GM21367 (cell line): ENCODE measurements at regions not wholly inside any gene's neighbourhood (a gene's known extent, or its start where the extent isn't known, plus 50 kb on each side); places are given as distances from the start of the nearest gene placed in this dataset.
"Not testable (repeated sequence)": the region's sequence is repeated elsewhere in the genome, so short reads cannot be mapped to it uniquely, and the experiment has no call there.

Source experiments
- ATAC-seq: cut with Tn5 transposase; IDR thresholded peaks from one replicate; pipeline ENCODE4 v1.9.1; 2021; ENCODE audit not compliant: unreplicated experiment

DNA sequence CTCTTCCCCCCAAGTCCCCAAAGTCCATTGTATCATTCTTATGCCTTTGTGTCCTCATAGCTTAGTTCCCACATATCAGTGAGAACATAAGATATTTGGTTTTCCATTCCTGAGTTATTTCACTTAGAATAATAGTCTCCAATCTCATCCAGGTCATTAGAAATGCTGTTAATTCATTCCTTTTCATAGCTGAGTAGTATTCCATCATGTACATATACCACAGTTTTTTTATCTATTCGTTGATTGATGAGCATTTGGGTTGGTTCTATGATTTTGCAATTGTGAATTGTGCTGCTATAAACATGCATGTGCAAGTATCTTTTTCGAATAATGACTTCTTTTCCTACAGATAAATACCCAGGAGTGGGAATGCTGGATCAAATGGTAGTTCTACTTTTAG is 359.6 kb downstream of the ADAMTS20 start:
- ATAC-seq = not testable (repeated sequence)

- ATAC-seq = no peak
These were observed 371.8 kb downstream of the ADAMTS20 start for GRCh38 chr12:43180242-43180641.

DNA sequence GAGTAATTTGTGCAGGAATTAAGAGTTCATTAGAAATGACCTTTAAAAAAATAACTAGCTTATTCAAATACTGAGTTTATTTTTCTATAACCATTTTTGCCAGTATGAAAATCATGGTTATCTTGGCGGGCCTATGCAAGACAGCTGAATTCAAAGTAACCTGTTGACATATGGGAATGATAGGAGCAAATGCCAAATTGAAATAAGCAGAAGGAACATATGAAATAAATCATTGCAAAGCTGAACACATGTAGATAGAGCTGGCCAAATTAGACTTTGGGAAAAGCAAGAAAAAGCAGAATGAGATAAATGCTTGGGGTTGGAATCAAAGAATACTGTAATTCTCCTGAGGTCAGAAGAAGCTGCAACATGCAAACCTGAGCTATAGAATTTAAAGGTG is 372.5 kb downstream of the ADAMTS20 start:
- ATAC-seq = no peak

GRCh38 chr12:43177276-43177675 is 374.7 kb downstream of the ADAMTS20 start:
- ATAC-seq = no peak

DNA sequence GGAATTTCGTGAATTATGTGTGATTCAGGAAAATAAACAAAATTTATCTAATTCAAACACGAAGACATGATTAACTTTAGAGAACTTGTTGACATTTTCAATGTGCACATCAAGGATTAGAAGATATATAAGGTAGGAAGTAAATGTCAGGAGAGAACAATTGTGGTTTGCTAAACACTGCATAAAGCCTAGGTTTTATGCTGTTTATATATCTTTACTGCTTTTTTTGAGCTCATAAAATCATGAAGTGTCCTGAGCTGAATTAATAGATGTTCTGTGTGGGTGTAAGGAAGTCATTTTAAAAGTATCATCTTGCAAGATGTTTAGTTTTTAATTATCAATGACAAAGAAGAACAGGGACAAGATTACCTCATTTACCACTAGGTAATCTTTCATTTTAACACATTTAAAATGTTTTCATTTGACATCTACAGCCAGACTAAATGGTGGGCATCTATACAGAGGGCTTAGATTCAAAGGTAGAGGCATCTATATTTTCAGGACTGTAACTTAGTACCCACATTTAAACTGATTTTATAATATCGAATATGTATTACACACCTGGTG is 382.8 kb downstream of the ADAMTS20 start:
- no peak for ATAC-seq

DNA sequence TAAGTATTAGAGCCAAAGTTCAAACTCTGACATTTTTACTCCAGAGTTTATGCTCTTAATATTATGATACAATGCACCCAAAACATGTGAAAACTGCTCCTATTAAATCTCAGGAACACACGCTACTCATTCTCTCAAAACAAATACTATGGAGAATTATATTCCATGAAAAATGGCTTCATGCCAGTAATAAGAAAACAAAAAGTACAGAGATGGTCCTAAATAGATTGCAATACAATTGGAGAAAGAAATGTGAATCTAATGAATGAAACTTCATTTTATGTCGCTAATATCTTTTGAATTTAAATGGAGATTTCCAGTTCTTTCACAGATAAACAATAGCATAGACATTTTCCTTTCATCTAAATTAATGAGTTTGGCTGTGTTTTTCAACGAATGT is 384.3 kb downstream of the ADAMTS20 start:
- ATAC-seq = no peak

DNA sequence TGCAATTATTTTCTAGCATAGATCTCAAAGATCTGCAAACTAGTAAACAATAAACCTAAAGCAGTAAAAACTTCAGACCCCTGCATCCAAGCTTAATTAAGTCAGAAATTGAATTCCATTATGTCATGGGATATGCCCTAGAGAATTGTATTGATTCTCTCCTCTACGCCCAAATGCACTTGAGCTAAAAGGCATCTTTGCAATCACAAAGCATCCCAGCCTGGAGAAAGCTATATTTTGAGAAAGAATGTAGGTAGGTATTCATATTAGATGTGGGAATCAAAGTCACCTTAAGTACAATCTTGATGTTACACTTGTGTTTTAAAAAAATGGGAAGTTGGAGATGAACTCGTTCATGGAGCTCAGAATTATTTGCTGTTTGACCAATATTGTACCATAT is 386.7 kb downstream of the ADAMTS20 start:
- no peak for ATAC-seq

- no peak for ATAC-seq
These were observed 389.9 kb downstream of the ADAMTS20 start for GRCh38 chr12:43162138-43162537.

DNA sequence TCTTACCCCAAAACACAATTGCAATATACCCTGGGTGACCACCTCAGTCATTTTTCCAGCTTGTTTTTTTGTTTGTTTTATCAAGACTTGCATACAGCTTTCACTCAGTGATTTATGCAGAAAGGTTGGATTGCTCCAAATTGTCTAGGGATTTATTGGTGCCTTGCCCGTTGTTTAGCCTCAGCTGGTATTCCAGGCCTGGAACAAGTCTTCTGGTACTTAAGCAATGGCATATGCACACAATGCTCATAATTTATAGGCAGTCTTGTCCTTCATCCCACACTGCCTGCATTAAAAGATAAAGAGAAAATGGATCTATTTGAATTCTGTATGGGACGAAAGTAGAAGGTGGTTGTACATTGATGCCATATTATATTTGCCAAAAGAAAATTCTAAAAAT is 392.5 kb downstream of the ADAMTS20 start:
- no peak for ATAC-seq

GRCh38 chr12:43158126-43158525 is 393.9 kb downstream of the ADAMTS20 start:
- no peak for ATAC-seq

GRCh38 chr12:43155376-43155775 is 396.6 kb downstream of the ADAMTS20 start:
- ATAC-seq = no peak

DNA sequence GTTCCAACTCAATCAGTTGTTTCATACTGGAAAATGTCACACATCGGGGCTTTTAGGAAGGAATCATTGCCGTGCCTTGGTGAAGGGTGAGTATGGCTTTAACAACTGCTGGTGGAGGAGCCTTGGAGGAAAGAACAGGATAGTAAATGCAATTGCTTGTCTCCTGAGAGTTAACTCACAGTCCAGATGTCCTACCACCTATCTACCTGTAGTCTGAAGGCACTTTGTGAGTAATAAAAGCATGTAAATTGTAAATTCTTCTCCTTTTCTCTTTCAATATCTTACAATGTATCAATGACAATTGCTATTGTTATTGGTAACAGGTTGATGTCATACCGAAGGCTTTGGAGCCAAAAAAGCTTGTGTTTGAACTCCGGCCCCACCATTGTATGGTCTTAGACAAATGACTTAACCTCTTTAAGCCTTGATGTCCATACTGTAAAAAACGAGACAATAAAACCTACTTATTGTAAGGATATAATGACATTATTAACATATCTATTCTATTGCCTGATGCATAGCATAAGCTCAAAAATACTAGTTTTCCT is 397.4 kb downstream of the ADAMTS20 start:
- no peak for ATAC-seq

DNA sequence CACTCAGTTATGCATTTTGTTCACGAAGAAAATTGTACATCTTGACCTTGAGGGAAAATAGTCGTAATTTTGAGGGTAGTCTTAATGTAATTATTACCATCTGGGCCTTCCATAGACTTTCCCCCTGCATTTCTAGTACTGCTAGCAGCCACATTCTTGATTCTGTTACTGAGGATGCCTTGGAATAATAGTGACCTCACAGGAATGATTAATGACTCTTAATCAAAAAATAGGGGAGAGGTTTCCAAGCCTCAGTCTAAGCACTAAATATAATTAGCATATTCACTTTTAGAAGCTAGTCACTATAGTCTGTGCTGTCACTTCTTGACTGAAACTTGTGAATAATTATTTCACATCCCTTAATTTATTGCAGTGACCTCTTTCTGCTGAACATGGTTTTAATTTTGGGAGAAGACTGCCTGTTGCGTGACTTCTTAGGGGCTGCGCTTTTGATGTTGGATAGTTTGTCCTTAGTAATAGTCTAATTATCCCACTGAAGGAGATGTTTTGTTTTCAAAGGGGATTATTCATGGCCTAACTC is 400.5 kb downstream of the ADAMTS20 start:
- ATAC-seq = no peak

GRCh38 chr12:43148691-43149090 is 403.3 kb downstream of the ADAMTS20 start:
- ATAC-seq = no peak

GRCh38 chr12:43147878-43148277 is 404.1 kb downstream of the ADAMTS20 start:
- no peak for ATAC-seq

DNA sequence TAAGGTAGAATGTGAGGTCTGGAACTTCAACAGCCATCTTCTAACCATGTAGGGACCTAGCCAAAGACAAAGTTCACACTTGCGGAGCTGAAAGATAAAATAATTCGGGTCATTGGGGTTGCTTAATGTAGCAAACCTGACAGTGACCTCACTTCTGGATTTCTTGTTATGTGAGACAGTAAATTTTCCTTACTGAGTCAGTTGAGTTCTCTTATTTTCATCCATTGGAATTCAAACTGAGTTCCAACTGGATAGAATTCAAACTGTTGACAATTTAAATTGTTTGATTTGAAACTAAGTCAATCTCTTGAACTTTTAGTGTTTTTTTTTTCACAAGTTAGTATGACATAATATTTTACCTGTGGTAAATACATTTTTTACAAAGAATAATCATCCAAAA is 406.5 kb downstream of the ADAMTS20 start:
- ATAC-seq = no peak

- ATAC-seq = peak; percentile 54
These were observed 408.7 kb downstream of the ADAMTS20 start for GRCh38 chr12:43143278-43143677.

GRCh38 chr12:43132291-43132690 is 419.7 kb downstream of the ADAMTS20 start:
- no peak for ATAC-seq

DNA sequence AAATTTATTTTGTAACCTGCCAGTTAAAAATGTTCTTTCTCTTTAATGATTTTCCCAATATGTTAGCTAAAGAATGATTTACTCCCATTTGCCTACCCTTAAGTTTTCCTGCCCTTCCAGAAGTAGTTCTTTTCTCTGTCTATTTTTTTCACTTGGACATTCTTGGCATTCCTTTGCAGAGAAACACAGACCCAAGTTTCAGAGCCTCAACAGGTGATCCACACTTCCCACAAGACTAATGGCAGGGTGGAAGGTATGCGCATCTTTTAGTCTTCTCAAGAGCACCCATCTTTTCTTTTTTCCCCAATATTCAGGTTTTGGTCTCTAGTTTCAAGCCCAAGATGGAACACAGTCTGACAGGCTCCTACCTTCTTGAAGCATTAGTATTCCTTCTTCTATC is 420.7 kb downstream of the ADAMTS20 start:
- ATAC-seq = no peak

DNA sequence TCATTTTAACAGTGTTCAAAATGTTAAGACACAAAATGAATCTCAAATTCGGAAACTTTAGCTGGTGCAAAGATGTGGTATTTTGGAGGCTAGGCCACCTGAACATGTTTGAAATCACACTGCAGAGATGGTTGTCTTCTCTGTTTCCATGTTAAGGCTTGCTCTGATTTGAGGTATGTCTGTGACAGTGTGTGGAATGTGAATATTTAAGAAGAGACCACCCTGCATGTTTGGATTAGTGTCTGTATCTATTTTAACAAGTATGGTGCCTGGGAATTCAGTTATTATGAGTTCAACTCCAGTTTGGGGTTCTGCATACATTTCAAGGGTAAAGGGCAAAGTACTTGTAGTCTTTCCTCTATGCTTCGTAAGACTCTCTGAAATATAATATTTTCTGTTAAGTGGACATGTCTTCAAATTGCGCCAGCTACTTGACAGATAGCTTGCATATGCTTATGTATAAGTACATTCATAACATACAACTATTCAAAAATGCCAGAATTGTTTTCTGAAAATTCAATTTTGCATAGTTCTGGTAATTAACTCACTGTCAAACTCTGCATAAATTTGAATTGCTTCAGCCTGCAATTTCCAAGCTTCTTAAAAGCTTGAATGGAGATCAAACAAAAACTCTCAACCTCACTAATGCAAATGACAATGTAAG is 424.0 kb downstream of the ADAMTS20 start:
- no peak for ATAC-seq

GRCh38 chr12:43126652-43127375 is 425.2 kb downstream of the ADAMTS20 start:
- ATAC-seq = no peak

- ATAC-seq = no peak
These were observed 428.5 kb downstream of the ADAMTS20 start for GRCh38 chr12:43123461-43123860.
